Gastroesophageal sphincter (tissue), 3 donors: ENCODE measurements at regions not wholly inside any gene's neighbourhood (a gene's known extent, or its start where the extent isn't known, plus 50 kb on each side); places are given as distances from the start of the nearest gene placed in this dataset.

Experiments used
- EP300 ChIP-seq: sonication (generic); formaldehyde crosslinking; IDR thresholded peaks from one replicate; pipeline ENCODE4 v1.6.1; 2017; ENCODE audit warnings: antibody characterized with exemption, mild to moderate bottlenecking
- POLR2A ChIP-seq, 2 donors: fragments of 450-650 bp; IDR thresholded peaks; one replicate each; pipeline ENCODE4 v1.6.1; 2017; ENCODE audit warnings: antibody characterized with exemption in 2 of 2, mild to moderate bottlenecking in 2 of 2, moderate library complexity in 1 of 2
- POLR2AphosphoS5 ChIP-seq: sonication (generic); formaldehyde crosslinking; IDR thresholded peaks from one replicate; pipeline ENCODE4 v1.6.1; 2017; ENCODE audit warnings: antibody characterized with exemption
- TF ChIP-seq, protein P1 (sequence below), 4 experiments: fragments of 200-600 bp in 2 of 4; fragments of 450-650 bp in 2 of 4; sonication (generic) in 1 of 4; IDR thresholded peaks; one replicate each; pipeline ENCODE4 v1.5.1; 2017 to 2019; ENCODE audit warnings: antibody characterized with exemption in 4 of 4, mild to moderate bottlenecking in 2 of 4, moderate library complexity in 2 of 4

GRCh38 chr1:164918140-164918539 lies 359.2 kb downstream of the PBX1 start:
- TF ChIP-seq, protein P1, sequence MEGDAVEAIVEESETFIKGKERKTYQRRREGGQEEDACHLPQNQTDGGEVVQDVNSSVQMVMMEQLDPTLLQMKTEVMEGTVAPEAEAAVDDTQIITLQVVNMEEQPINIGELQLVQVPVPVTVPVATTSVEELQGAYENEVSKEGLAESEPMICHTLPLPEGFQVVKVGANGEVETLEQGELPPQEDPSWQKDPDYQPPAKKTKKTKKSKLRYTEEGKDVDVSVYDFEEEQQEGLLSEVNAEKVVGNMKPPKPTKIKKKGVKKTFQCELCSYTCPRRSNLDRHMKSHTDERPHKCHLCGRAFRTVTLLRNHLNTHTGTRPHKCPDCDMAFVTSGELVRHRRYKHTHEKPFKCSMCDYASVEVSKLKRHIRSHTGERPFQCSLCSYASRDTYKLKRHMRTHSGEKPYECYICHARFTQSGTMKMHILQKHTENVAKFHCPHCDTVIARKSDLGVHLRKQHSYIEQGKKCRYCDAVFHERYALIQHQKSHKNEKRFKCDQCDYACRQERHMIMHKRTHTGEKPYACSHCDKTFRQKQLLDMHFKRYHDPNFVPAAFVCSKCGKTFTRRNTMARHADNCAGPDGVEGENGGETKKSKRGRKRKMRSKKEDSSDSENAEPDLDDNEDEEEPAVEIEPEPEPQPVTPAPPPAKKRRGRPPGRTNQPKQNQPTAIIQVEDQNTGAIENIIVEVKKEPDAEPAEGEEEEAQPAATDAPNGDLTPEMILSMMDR (IDR thresholded peaks at IDR 0.05): no peak
- TF ChIP-seq EP300 (no peak), POLR2A (IDR thresholded peaks at IDR 0.05) (no peak), POLR2AphosphoS5 (no peak)
